ENCODE measurements at regions not wholly inside any gene's neighbourhood (a gene's known extent, or its start where the extent isn't known, plus 50 kb on each side); places are given as distances from the start of the nearest gene placed in this dataset.

- no peak for ATAC-seq
- TF ChIP-seq ISL1 (CRISPR knock-in tag; IDR thresholded peaks at IDR 0.05) (no peak), CSDC2 (CRISPR knock-in tag; IDR thresholded peaks at IDR 0.05) (no peak), TCF4 (CRISPR knock-in tag; IDR thresholded peaks at IDR 0.05; ENCODE audit: borderline replicate concordance) (no peak), ZFP3 (CRISPR knock-in tag; IDR thresholded peaks at IDR 0.05) (no peak), RARB (CRISPR knock-in tag; IDR thresholded peaks at IDR 0.05) (no peak), ESRRG (CRISPR knock-in tag; IDR thresholded peaks at IDR 0.05) (no peak), ZNF565 (CRISPR knock-in tag; conservative IDR thresholded peaks at IDR 0.05; ENCODE audit: low read depth) (no peak), CSRNP3 (CRISPR knock-in tag; IDR thresholded peaks at IDR 0.05) (no peak), BACH2 (CRISPR knock-in tag; IDR thresholded peaks at IDR 0.05; ENCODE audit: borderline replicate concordance) (no peak), PATZ1 (CRISPR knock-in tag; IDR thresholded peaks at IDR 0.05; ENCODE audit: borderline replicate concordance) (no peak), ZC3H10 (CRISPR knock-in tag; IDR thresholded peaks at IDR 0.05) (no peak), POU6F1 (CRISPR knock-in tag; IDR thresholded peaks at IDR 0.05; ENCODE audit: borderline replicate concordance, low read depth) (no peak), ARNTL (CRISPR knock-in tag; IDR thresholded peaks at IDR 0.05; ENCODE audit: borderline replicate concordance, low read depth) (no peak), ZNF8 (CRISPR knock-in tag; IDR thresholded peaks at IDR 0.05) (no peak), SNAI2 (CRISPR knock-in tag; IDR thresholded peaks at IDR 0.05) (no peak), CREB5 (CRISPR knock-in tag; IDR thresholded peaks at IDR 0.05; ENCODE audit: low read depth) (no peak)
Observed at GRCh38 chr5:105057893-105058292, 1495.3 kb upstream of the NUDT12 start.

GRCh38 chr5:105057001-105057436 is 1494.4 kb upstream of the NUDT12 start:
- no peak for ATAC-seq
- TF ChIP-seq ZNF565 (CRISPR knock-in tag; conservative IDR thresholded peaks at IDR 0.05; ENCODE audit: low read depth): no peak
- TF ChIP-seq POU6F1 (CRISPR knock-in tag; IDR thresholded peaks at IDR 0.05; ENCODE audit: borderline replicate concordance, low read depth): no peak
- TF ChIP-seq PPARA (CRISPR knock-in tag; IDR thresholded peaks at IDR 0.05; ENCODE audit: borderline replicate concordance): no peak
- TF ChIP-seq ISL1 (CRISPR knock-in tag; IDR thresholded peaks at IDR 0.05): no peak
- no peak for TF ChIP-seq GLIS3 (CRISPR knock-in tag; IDR thresholded peaks at IDR 0.05)
- no peak for TF ChIP-seq TCF4 (CRISPR knock-in tag; IDR thresholded peaks at IDR 0.05; ENCODE audit: borderline replicate concordance)
- no peak for TF ChIP-seq ARNTL (CRISPR knock-in tag; IDR thresholded peaks at IDR 0.05; ENCODE audit: borderline replicate concordance, low read depth)
- no peak for TF ChIP-seq ESRRG (CRISPR knock-in tag; IDR thresholded peaks at IDR 0.05)
- no peak for TF ChIP-seq RARB (CRISPR knock-in tag; IDR thresholded peaks at IDR 0.05)
- no peak for TF ChIP-seq BACH2 (CRISPR knock-in tag; IDR thresholded peaks at IDR 0.05; ENCODE audit: borderline replicate concordance)
- TF ChIP-seq ZFP30 (CRISPR knock-in tag; IDR thresholded peaks at IDR 0.05): no peak
- TF ChIP-seq ZNF70 (CRISPR knock-in tag; IDR thresholded peaks at IDR 0.05): no peak
- TF ChIP-seq CSDC2 (CRISPR knock-in tag; IDR thresholded peaks at IDR 0.05): no peak
- no peak for TF ChIP-seq ZC3H10 (CRISPR knock-in tag; IDR thresholded peaks at IDR 0.05)
- no peak for TF ChIP-seq TOX (CRISPR knock-in tag; IDR thresholded peaks at IDR 0.05; ENCODE audit: borderline replicate concordance)
- no peak for TF ChIP-seq SNAI2 (CRISPR knock-in tag; IDR thresholded peaks at IDR 0.05)
- TF ChIP-seq ZFP3 (CRISPR knock-in tag; IDR thresholded peaks at IDR 0.05): no peak
- no peak for TF ChIP-seq CREB5 (CRISPR knock-in tag; IDR thresholded peaks at IDR 0.05; ENCODE audit: low read depth)
- no peak for TF ChIP-seq ZNF8 (CRISPR knock-in tag; IDR thresholded peaks at IDR 0.05)
